HepG2 (cell line): ENCODE measurements at regions not wholly inside any gene's neighbourhood (a gene's known extent, or its start where the extent isn't known, plus 50 kb on each side); places are given as distances from the start of the nearest gene placed in this dataset.

Source experiments
- ATAC-seq: fragments of 200-7000 bp; cut with Tn5 transposase; 3 replicates; pipeline ENCODE4 v1.9.1; 2020; ENCODE audit warnings: mild to moderate bottlenecking, moderate library complexity
- BruUV-seq: library from RNA; stranded (reverse); fragments of 400-500 nt; replicated peaks from 2 replicates; lab custom pipeline; 2021; lab: Mats Ljungman, UMichigan
- CTCF ChIA-PET: fragments of 300-600 bp; formaldehyde crosslinking; extraction: SDS; loops from one replicate; lab custom pipeline; 2021; ENCODE audit warnings: low total read pairs, inconsistent platforms, low intra/inter-chr PET ratio; lab: Yijun Ruan, JAX
- POLR2A ChIA-PET: fragments of 350-600 bp; sonication (Branson Sonifier 250); formaldehyde crosslinking; loops from one replicate; lab custom pipeline; 2020; ENCODE audit warnings: antibody characterized with exemption, inconsistent platforms; lab: Yijun Ruan, JAX
- DNase-seq: peaks from one replicate; pipeline ENCODE4 v3.0.0-alpha.2; 2015; ENCODE audit warnings: low spot score
- FAIRE-seq: peaks from 3 replicates; lab custom pipeline; 2011; peaks lifted over from hg19 to GRCh38; lab: Jason Lieb, UNC
- H2AFZ ChIP-seq: one replicate; pipeline ENCODE4 v1.6.1; 2011; ENCODE audit warnings: low read length, inconsistent platforms
- H3K27ac ChIP-seq: fragments of 300-600 bp; 3 replicates; pipeline ENCODE4 v1.8.0; 2011; ENCODE audit warnings: mixed run types, mild to moderate bottlenecking, mixed read lengths, low read length, inconsistent platforms; ENCODE audit not compliant: insufficient read depth; ENCODE audit errors: extremely low read length
- H3K27me3 ChIP-seq, 2 experiments: fragments of 200-600 bp in 1 of 2; 2 replicates in 1 of 2; 3 replicates in 1 of 2; pipeline versions ENCODE4 v1.6.0 to v1.8.0; 2011; ENCODE audit warnings: low read length in 2 of 2, mild to moderate bottlenecking in 2 of 2, moderate library complexity in 2 of 2, inconsistent platforms in 1 of 2; ENCODE audit not compliant: insufficient read depth in 2 of 2, control insufficient read depth in 1 of 2
- H3K36me3 ChIP-seq, 2 experiments: fragments of 200-600 bp in 1 of 2; replicated peaks in 1 of 2; 2 replicates in 1 of 2; 3 replicates in 1 of 2; pipeline versions ENCODE4 v1.5.1 to v1.8.0; 2011; ENCODE audit warnings: low read length in 2 of 2, inconsistent platforms in 1 of 2; ENCODE audit not compliant: insufficient read depth in 2 of 2, control insufficient read depth in 1 of 2
- H3K4me1 ChIP-seq: 2 replicates; pipeline ENCODE4 v1.5.1; 2012; ENCODE audit warnings: low read length, inconsistent platforms; ENCODE audit not compliant: insufficient read depth
- H3K4me2 ChIP-seq: 2 replicates; pipeline ENCODE4 v1.6.0; 2011; ENCODE audit warnings: low read depth, low read length, inconsistent platforms
- H3K4me3 ChIP-seq, 3 experiments: fragments of 200-600 bp in 1 of 3; sonication (generic), shearing (Covaris generic) in 1 of 3; replicated peaks in 1 of 3; 2 replicates each; pipeline ENCODE4 v1.5.1; 2011 to 2016; ENCODE audit warnings: low read length in 3 of 3, inconsistent platforms in 2 of 3, low read depth in 2 of 3, mild to moderate bottlenecking in 2 of 3, control low read depth in 1 of 3, mixed read lengths in 1 of 3; ENCODE audit not compliant: insufficient read depth in 1 of 3
- H3K79me2 ChIP-seq: one replicate; pipeline ENCODE4 v1.6.1; 2011; ENCODE audit warnings: low read length, inconsistent platforms; ENCODE audit not compliant: insufficient read depth
- H3K9ac ChIP-seq: 2 replicates; pipeline ENCODE4 v1.6.0; 2011; ENCODE audit warnings: mild to moderate bottlenecking, low read depth, low read length, inconsistent platforms; ENCODE audit not compliant: insufficient read depth
- H3K9me3 ChIP-seq: 2 replicates; pipeline ENCODE4 v1.5.1; 2012; ENCODE audit warnings: mild to moderate bottlenecking, low read length
- H4K20me1 ChIP-seq: 2 replicates; pipeline ENCODE4 v1.6.0; 2011; ENCODE audit warnings: inconsistent platforms, mild to moderate bottlenecking, low read length, moderate library complexity; ENCODE audit not compliant: insufficient read depth
- AGO1 ChIP-seq: fragments of 200-400 bp; formaldehyde crosslinking; IDR thresholded peaks from 2 replicates; pipeline ENCODE4 v1.6.1; 2017; ENCODE audit warnings: mild to moderate bottlenecking, low read depth, low read length, moderate library complexity; ENCODE audit not compliant: poor library complexity, severe bottlenecking
- CENPX ChIP-seq: sonication (generic); formaldehyde crosslinking; IDR thresholded peaks from 2 replicates; pipeline ENCODE4 v1.9.0; 2021; ENCODE audit warnings: mild to moderate bottlenecking, missing genetic modification reagents, moderate library complexity
- CERS6 ChIP-seq: sonication (generic); formaldehyde crosslinking; IDR thresholded peaks from 2 replicates; pipeline ENCODE4 v1.5.0; 2020; ENCODE audit warnings: missing genetic modification reagents
- TCF7 ChIP-seq: sonication (generic); IDR thresholded peaks from 2 replicates; pipeline ENCODE4 v1.6.1; 2016; ENCODE audit warnings: antibody characterized with exemption, low read depth
- TFE3 ChIP-seq: IDR thresholded peaks from 2 replicates; pipeline ENCODE4 v1.6.1; 2016
- ZNF280B ChIP-seq: sonication (generic); formaldehyde crosslinking; IDR thresholded peaks from 2 replicates; pipeline ENCODE4 v1.5.0; 2020; ENCODE audit warnings: missing genetic modification reagents, mild to moderate bottlenecking, borderline replicate concordance
- ZNF879 ChIP-seq: sonication (generic); formaldehyde crosslinking; IDR thresholded peaks from 2 replicates; pipeline ENCODE4 v1.8.1; 2023; ENCODE audit warnings: missing genetic modification reagents
- WGBS: methylation state at CpG from one replicate; pipeline ENCODE4 v1.1.6; 2017; ENCODE audit warnings: low lambda C conversion rate; 5-methylcytosine and 5-hydroxymethylcytosine counted together
- in situ Hi-C: cut with HindIII; loops from 2 replicates; pipeline ENCODE4 v1.10.0; 2017; ENCODE audit warnings: low pct_unique_long_range_greater_than_20kb; ENCODE audit not compliant: extremely low pct_ligation_motif_present
- intact Hi-C: fragments of 100-400 bp; cut with micrococcal nuclease; formaldehyde crosslinking; loops from one replicate; pipeline ENCODE4 v1.10.0; 2022; ENCODE audit not compliant: unreplicated experiment

GRCh38 chr5:159588941-159589340, 258.7 kb upstream of the IL12B start:
- Histone ChIP-seq H3K9me3 (no peaks in the 10 kb centered on the region), H3K4me3 (no peak overlapping the region), H3K36me3 (no peaks in the 10 kb centered on the region), H3K4me1 (no peaks in the 10 kb centered on the region), H3K27me3 (no peaks in the 10 kb centered on the region), H4K20me1 (no peaks in the 10 kb centered on the region), H3K27ac (no peak overlapping the region), H2AFZ (no peak overlapping the region), H3K9ac (no peak overlapping the region), H3K79me2 (no peaks in the 10 kb centered on the region), H3K4me2 (no peak overlapping the region)
- intact Hi-C loops, result no loop called here
- in situ Hi-C loops, result no loop called here
- CTCF ChIA-PET, result no interaction called here
- 24% methylated on average over 6 of the region's 6 CpGs for WGBS
- POLR2A ChIA-PET, result no interaction called here
- ATAC-seq (no peak), FAIRE-seq (no peak), DNase-seq (no peak)
- no TSS peak for BruUV-seq
- TF ChIP-seq TCF7 (no peak), AGO1 (no peak), TFE3 (CRISPR knock-in tag) (no peak), CERS6 (CRISPR knock-in tag) (no peak), CENPX (CRISPR knock-in tag) (no peak), ZNF879 (CRISPR knock-in tag) (no peak), ZNF280B (CRISPR knock-in tag) (no peak)
